H9 (cell line): ENCODE measurements at regions not wholly inside any gene's neighbourhood (a gene's known extent, or its start where the extent isn't known, plus 50 kb on each side); places are given as distances from the start of the nearest gene placed in this dataset.

ENCODE experiments used
- DNase-seq: peaks from one replicate; pipeline ENCODE4 v3.0.0-alpha.2; 2017
- H2AFZ ChIP-seq: one replicate; pipeline ENCODE4 v1.6.1; 2013; ENCODE audit warnings: mild to moderate bottlenecking, low read length, control low read depth, moderate library complexity
- H2AK5ac ChIP-seq: 2 replicates; pipeline ENCODE4 v1.6.1; 2013; ENCODE audit warnings: low read length, control low read depth, mixed read lengths; ENCODE audit not compliant: insufficient read length
- H2BK120ac ChIP-seq: one replicate; pipeline ENCODE4 v1.6.1; 2013; ENCODE audit warnings: low read depth, mild to moderate bottlenecking, low read length, control low read depth, inconsistent platforms; ENCODE audit not compliant: poor library complexity, severe bottlenecking
- H2BK12ac ChIP-seq: 2 replicates; pipeline ENCODE4 v1.6.1; 2013; ENCODE audit warnings: low read length, control low read depth, mixed read lengths, low read depth; ENCODE audit not compliant: insufficient read length
- H2BK15ac ChIP-seq: 2 replicates; pipeline ENCODE4 v1.6.1; 2013; ENCODE audit warnings: low read depth, low read length, control low read depth
- H2BK20ac ChIP-seq: one replicate; pipeline ENCODE4 v1.6.1; 2013; ENCODE audit warnings: low read depth, mild to moderate bottlenecking, low read length, control low read depth, inconsistent platforms; ENCODE audit not compliant: poor library complexity, severe bottlenecking
- H2BK5ac ChIP-seq: 2 replicates; pipeline ENCODE4 v1.6.1; 2013; ENCODE audit warnings: low read length, control low read depth, mixed read lengths; ENCODE audit not compliant: insufficient read length
- H3K14ac ChIP-seq: 2 replicates; pipeline ENCODE4 v1.6.1; 2013; ENCODE audit warnings: low read length, control low read depth; ENCODE audit not compliant: insufficient read depth
- H3K18ac ChIP-seq: 2 replicates; pipeline ENCODE4 v1.6.1; 2013; ENCODE audit warnings: low read depth, mild to moderate bottlenecking, mixed read lengths, low read length, control low read depth; ENCODE audit not compliant: insufficient read length
- H3K23ac ChIP-seq: 2 replicates; pipeline ENCODE4 v1.6.1; 2013; ENCODE audit warnings: low read length, control low read depth, mixed read lengths, low read depth; ENCODE audit not compliant: insufficient read length
- H3K23me2 ChIP-seq: 2 replicates; pipeline ENCODE4 v1.6.1; 2013; ENCODE audit warnings: low read depth, mild to moderate bottlenecking, mixed read lengths, low read length, control low read depth; ENCODE audit not compliant: insufficient read length, poor library complexity, severe bottlenecking
- H3K27ac ChIP-seq: 2 replicates; pipeline ENCODE4 v1.5.1; 2013; ENCODE audit warnings: low read length, control low read depth, mixed read lengths, low read depth; ENCODE audit not compliant: insufficient read length
- H3K27me3 ChIP-seq: 2 replicates; pipeline ENCODE4 v1.6.1; 2013; ENCODE audit warnings: low read length, control low read depth, inconsistent platforms; ENCODE audit not compliant: insufficient read depth
- H3K4ac ChIP-seq: 2 replicates; pipeline ENCODE4 v1.6.1; 2013; ENCODE audit warnings: low read depth, mild to moderate bottlenecking, control low read depth, inconsistent platforms, low read length, moderate library complexity
- H3K4me1 ChIP-seq: 2 replicates; pipeline ENCODE4 v1.6.1; 2013; ENCODE audit warnings: low read length, control low read depth, inconsistent platforms; ENCODE audit not compliant: insufficient read depth
- H3K4me2 ChIP-seq: 2 replicates; pipeline ENCODE4 v1.6.1; 2013; ENCODE audit warnings: low read length, control low read depth, mixed read lengths; ENCODE audit not compliant: insufficient read length, insufficient read depth
- H3K56ac ChIP-seq: 2 replicates; pipeline ENCODE4 v1.6.1; 2013; ENCODE audit warnings: low read depth, mild to moderate bottlenecking, mixed read lengths, low read length, control low read depth; ENCODE audit not compliant: insufficient read length
- H3K79me1 ChIP-seq: 2 replicates; pipeline ENCODE4 v1.6.1; 2013; ENCODE audit warnings: low read depth, mild to moderate bottlenecking, moderate library complexity, low read length, control low read depth, inconsistent platforms; ENCODE audit not compliant: insufficient read depth, poor library complexity, severe bottlenecking
- H3K79me2 ChIP-seq: 2 replicates; pipeline ENCODE4 v1.6.1; 2013; ENCODE audit warnings: low read length, control low read depth, inconsistent platforms; ENCODE audit not compliant: insufficient read depth
- H3K9ac ChIP-seq: 2 replicates; pipeline ENCODE4 v1.6.1; 2013; ENCODE audit warnings: low read length, control low read depth, mixed read lengths; ENCODE audit not compliant: insufficient read length; ENCODE audit errors: extremely low read depth
- H3K9me3 ChIP-seq: one replicate; pipeline ENCODE4 v1.6.1; 2013; ENCODE audit warnings: low read depth, low read length, inconsistent platforms; ENCODE audit not compliant: control insufficient read depth
- H3T11ph ChIP-seq: one replicate; pipeline ENCODE4 v1.6.1; 2013; ENCODE audit warnings: mild to moderate bottlenecking, low read length, control low read depth, inconsistent platforms
- H4K20me1 ChIP-seq: one replicate; pipeline ENCODE4 v1.6.1; 2013; ENCODE audit not compliant: control insufficient read depth, insufficient read length, insufficient read depth
- H4K5ac ChIP-seq: 2 replicates; pipeline ENCODE4 v1.6.1; 2013; ENCODE audit warnings: low read depth, mild to moderate bottlenecking, mixed read lengths, low read length, control low read depth; ENCODE audit not compliant: insufficient read length
- H4K8ac ChIP-seq: replicated peaks from 2 replicates; pipeline ENCODE4 v1.6.1; 2013; ENCODE audit warnings: low read length, control low read depth, mixed read lengths, low read depth; ENCODE audit not compliant: insufficient read length
- H4K91ac ChIP-seq: 2 replicates; pipeline ENCODE4 v1.6.1; 2013; ENCODE audit warnings: low read depth, mild to moderate bottlenecking, moderate library complexity, mixed read lengths, low read length, control low read depth; ENCODE audit not compliant: insufficient read length
- H3K27ac Mint-ChIP-seq, 3 experiments: 2 replicates in 2 of 3; 3 replicates in 1 of 3; pipeline ENCODE4 v1.8.0; 2020 to 2021; ENCODE audit warnings: mixed read lengths in 3 of 3, mild to moderate bottlenecking in 1 of 3, moderate library complexity in 1 of 3
- H3K27me3 Mint-ChIP-seq: 2 replicates; pipeline ENCODE4 v1.8.0; 2021; ENCODE audit warnings: low read depth, mild to moderate bottlenecking, moderate library complexity, mixed read lengths
- H3K36me3 Mint-ChIP-seq, 3 experiments: 2 replicates in 2 of 3; 3 replicates in 1 of 3; pipeline ENCODE4 v1.8.0; 2020 to 2021; ENCODE audit warnings: low read depth in 3 of 3, mixed read lengths in 3 of 3; ENCODE audit not compliant: insufficient read depth in 1 of 3
- H3K4me1 Mint-ChIP-seq, 2 experiments: 2 replicates each; pipeline ENCODE4 v1.8.0; 2020; ENCODE audit warnings: mixed read lengths in 2 of 2
- H3K4me3 Mint-ChIP-seq, 2 experiments: 2 replicates in 1 of 2; 3 replicates in 1 of 2; pipeline ENCODE4 v1.8.0; 2020 to 2021; ENCODE audit warnings: mild to moderate bottlenecking in 2 of 2, mixed read lengths in 2 of 2, moderate library complexity in 1 of 2
- H3K9me3 Mint-ChIP-seq, 2 experiments: 2 replicates in 1 of 2; 3 replicates in 1 of 2; pipeline ENCODE4 v1.8.0; 2020; ENCODE audit warnings: mild to moderate bottlenecking in 2 of 2, mixed read lengths in 2 of 2, moderate library complexity in 1 of 2
- WGBS: extraction: QIAGEN DNeasy Blood & Tissue Kit; methylation state at CpG from one replicate; pipeline ENCODE4 v1.1.7; 2013; ENCODE audit warnings: missing lambda C conversion rate, low lambda C conversion rate, mixed read lengths; ENCODE audit not compliant: insufficient read length; ENCODE audit errors: extremely low coverage; 5-methylcytosine and 5-hydroxymethylcytosine counted together
- TF ChIP-seq, protein P1 (sequence below): fragments of 200-600 bp; sonication (generic); conservative IDR thresholded peaks from 3 replicates; pipeline ENCODE4 v1.8.0; 2021; ENCODE audit warnings: antibody characterized with exemption, mild to moderate bottlenecking

DNA sequence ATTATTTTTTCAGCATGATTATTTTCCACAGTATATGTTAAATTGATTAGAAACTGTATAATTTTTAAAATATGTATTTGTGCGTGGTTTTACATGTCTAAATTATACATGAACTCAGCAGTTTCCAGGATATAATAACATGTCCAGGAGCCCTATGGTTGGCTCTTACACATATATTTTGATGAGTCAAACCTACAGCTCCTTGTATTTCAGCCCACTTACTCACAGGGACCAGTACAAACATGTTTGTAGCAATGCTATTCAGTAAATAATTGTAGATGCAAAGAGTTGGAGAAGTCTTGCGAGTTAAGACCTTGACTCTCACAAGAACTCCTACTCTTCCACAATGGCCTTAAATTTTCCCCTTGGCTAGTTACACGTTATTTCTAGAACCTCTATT lies 107.2 kb upstream of the SASH1 start:
- no peak overlapping the region for H3T11ph ChIP-seq
- TF ChIP-seq, protein P1, sequence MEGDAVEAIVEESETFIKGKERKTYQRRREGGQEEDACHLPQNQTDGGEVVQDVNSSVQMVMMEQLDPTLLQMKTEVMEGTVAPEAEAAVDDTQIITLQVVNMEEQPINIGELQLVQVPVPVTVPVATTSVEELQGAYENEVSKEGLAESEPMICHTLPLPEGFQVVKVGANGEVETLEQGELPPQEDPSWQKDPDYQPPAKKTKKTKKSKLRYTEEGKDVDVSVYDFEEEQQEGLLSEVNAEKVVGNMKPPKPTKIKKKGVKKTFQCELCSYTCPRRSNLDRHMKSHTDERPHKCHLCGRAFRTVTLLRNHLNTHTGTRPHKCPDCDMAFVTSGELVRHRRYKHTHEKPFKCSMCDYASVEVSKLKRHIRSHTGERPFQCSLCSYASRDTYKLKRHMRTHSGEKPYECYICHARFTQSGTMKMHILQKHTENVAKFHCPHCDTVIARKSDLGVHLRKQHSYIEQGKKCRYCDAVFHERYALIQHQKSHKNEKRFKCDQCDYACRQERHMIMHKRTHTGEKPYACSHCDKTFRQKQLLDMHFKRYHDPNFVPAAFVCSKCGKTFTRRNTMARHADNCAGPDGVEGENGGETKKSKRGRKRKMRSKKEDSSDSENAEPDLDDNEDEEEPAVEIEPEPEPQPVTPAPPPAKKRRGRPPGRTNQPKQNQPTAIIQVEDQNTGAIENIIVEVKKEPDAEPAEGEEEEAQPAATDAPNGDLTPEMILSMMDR = no peak
- WGBS = no CpG with 5 or more reads among the region's 3 CpGs

More for the DNA sequence above, 107.2 kb upstream of the SASH1 start:
- H3K79me1 ChIP-seq = no peaks in the 10 kb centered on the region
- no peak overlapping the region for H2BK15ac ChIP-seq
- H4K20me1 ChIP-seq = no peaks in the 10 kb centered on the region
- H3K23me2 ChIP-seq = no peaks in the 10 kb centered on the region
- H3K27ac Mint-ChIP-seq = no peak overlapping the region
- no peaks in the 10 kb centered on the region for H3K79me2 ChIP-seq
- H4K5ac ChIP-seq = no peak overlapping the region
- no peak overlapping the region for H3K9ac ChIP-seq
- H3K4me1 ChIP-seq = no peaks in the 10 kb centered on the region
- H4K91ac ChIP-seq = no peak overlapping the region
- no peak overlapping the region for H2BK5ac ChIP-seq
- no peaks in the 10 kb centered on the region for H3K9me3 ChIP-seq
- no peak overlapping the region for H3K18ac ChIP-seq
- no peak overlapping the region for H3K23ac ChIP-seq
- no peaks in the 10 kb centered on the region for H3K27me3 Mint-ChIP-seq
- H3K27me3 ChIP-seq = no peaks in the 10 kb centered on the region
- peaks cover 3% of the 10 kb centered on the region in 2 experiments for H3K4me1 Mint-ChIP-seq
- no peaks in the 10 kb centered on the region for H3K9me3 Mint-ChIP-seq
- no peak overlapping the region for H2BK120ac ChIP-seq
- no peak overlapping the region for H3K4me3 Mint-ChIP-seq
- H3K4ac ChIP-seq = no peak overlapping the region
- no peak overlapping the region for H3K27ac ChIP-seq
- H3K36me3 Mint-ChIP-seq = no peaks in the 10 kb centered on the region
- no peak overlapping the region for H3K56ac ChIP-seq
- no peak overlapping the region for H3K14ac ChIP-seq
- H3K4me2 ChIP-seq = no peak overlapping the region
- no peak overlapping the region for H2BK20ac ChIP-seq
- no peak overlapping the region for H2BK12ac ChIP-seq
- H4K8ac ChIP-seq = no peak overlapping the region
- DNase-seq = no peak
- no peak overlapping the region for H2AK5ac ChIP-seq
- no peak overlapping the region for H2AFZ ChIP-seq
